ENCODE measurements at regions not wholly inside any gene's neighbourhood (a gene's known extent, or its start where the extent isn't known, plus 50 kb on each side); places are given as distances from the start of the nearest gene placed in this dataset.

DNA sequence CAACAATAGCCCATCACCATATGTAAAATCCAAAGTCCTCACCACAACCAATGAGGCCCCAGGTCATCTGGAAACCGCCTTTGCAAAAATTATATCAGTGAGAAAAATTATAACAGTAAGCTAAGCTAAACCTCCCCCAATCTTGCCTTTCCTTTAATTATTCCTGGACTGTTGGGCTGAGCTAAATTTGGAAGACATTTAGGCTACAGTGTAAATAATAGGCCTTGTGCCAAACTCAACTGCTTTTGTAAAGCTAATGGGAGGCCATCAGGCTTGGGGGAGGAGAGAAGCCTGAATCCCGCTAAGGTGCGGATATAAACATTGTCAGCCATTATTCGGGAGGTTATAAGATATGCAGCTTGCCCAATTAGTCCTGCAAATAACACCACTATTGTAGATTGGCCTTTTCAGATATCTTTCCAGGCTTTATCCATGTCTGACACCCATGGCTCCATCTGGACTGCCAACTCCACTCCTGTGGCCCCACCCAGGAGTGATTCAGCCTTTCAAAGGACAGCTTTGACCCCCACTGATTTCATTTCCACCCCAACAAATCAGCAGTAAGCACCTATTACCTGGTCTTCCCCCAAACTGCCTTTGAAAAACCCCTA is 53.0 kb upstream of the CA12 start:
- H3K27ac ChIP-seq = no peak overlapping the region
- no peaks in the 10 kb centered on the region for H3K36me3 ChIP-seq
- no peak overlapping the region for H3K9ac ChIP-seq
- TF ChIP-seq EZH2phosphoT487 (IDR thresholded peaks at IDR 0.05) (no peak), EZH2 (IDR thresholded peaks at IDR 0.05) (no peak)
- TF ChIP-seq, protein P1, sequence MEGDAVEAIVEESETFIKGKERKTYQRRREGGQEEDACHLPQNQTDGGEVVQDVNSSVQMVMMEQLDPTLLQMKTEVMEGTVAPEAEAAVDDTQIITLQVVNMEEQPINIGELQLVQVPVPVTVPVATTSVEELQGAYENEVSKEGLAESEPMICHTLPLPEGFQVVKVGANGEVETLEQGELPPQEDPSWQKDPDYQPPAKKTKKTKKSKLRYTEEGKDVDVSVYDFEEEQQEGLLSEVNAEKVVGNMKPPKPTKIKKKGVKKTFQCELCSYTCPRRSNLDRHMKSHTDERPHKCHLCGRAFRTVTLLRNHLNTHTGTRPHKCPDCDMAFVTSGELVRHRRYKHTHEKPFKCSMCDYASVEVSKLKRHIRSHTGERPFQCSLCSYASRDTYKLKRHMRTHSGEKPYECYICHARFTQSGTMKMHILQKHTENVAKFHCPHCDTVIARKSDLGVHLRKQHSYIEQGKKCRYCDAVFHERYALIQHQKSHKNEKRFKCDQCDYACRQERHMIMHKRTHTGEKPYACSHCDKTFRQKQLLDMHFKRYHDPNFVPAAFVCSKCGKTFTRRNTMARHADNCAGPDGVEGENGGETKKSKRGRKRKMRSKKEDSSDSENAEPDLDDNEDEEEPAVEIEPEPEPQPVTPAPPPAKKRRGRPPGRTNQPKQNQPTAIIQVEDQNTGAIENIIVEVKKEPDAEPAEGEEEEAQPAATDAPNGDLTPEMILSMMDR (IDR thresholded peaks at IDR 0.05) = no peak
- no peak overlapping the region for H3K4me2 ChIP-seq
- H3K79me2 ChIP-seq (ENCODE audit: low read depth) = no peaks in the 10 kb centered on the region
- peaks cover 22% of the 10 kb centered on the region for H3F3A ChIP-seq (ENCODE audit: low read depth)
- Mint-ChIP-seq H3K36me3 (no peaks in the 10 kb centered on the region), H3K9me3 (no peaks in the 10 kb centered on the region), H3K4me3 (no peak overlapping the region), H3K27me3 (ENCODE audit: insufficient read depth, low read depth) (peaks cover 10% of the 10 kb centered on the region), H3K4me1 (peaks cover 15% of the 10 kb centered on the region), H3K27ac (no peak overlapping the region)
- H3K27me3 ChIP-seq = no peaks in the 10 kb centered on the region
- H4K20me1 ChIP-seq (ENCODE audit: low read depth) = no peaks in the 10 kb centered on the region
- H3K4me3 ChIP-seq = no peak overlapping the region
- no peaks in the 10 kb centered on the region for H3K9me3 ChIP-seq (ENCODE audit: low read depth)
- peaks cover 33% of the 10 kb centered on the region for H3K4me1 ChIP-seq
- DNase-seq (ENCODE audit: low spot score) = no peak
- no peak overlapping the region for H2AFZ ChIP-seq (replicated peaks)

- Mint-ChIP-seq H3K9me3 (no peaks in the 10 kb centered on the region), H3K27ac (peak overlapping the region; percentile 51), H3K4me1 (peaks cover 15% of the 10 kb centered on the region), H3K36me3 (no peaks in the 10 kb centered on the region), H3K4me3 (no peak overlapping the region), H3K27me3 (ENCODE audit: insufficient read depth, low read depth) (peaks cover 12% of the 10 kb centered on the region)
- Histone ChIP-seq H3K27me3 (no peaks in the 10 kb centered on the region), H3F3A (ENCODE audit: low read depth) (peaks cover 22% of the 10 kb centered on the region), H2AFZ (replicated peaks) (peak overlapping the region; percentile 98), H3K4me2 (no peak overlapping the region), H3K79me2 (ENCODE audit: low read depth) (no peaks in the 10 kb centered on the region), H3K27ac (no peak overlapping the region), H3K9me3 (ENCODE audit: low read depth) (no peaks in the 10 kb centered on the region), H4K20me1 (ENCODE audit: low read depth) (no peaks in the 10 kb centered on the region), H3K36me3 (no peaks in the 10 kb centered on the region), H3K4me3 (no peak overlapping the region), H3K9ac (no peak overlapping the region), H3K4me1 (peaks cover 33% of the 10 kb centered on the region)
- DNase-seq (ENCODE audit: low spot score) = no peak
- no peak for TF ChIP-seq EZH2 (IDR thresholded peaks at IDR 0.05)
- TF ChIP-seq EZH2phosphoT487 (IDR thresholded peaks at IDR 0.05) = no peak
- TF ChIP-seq, protein P1 (IDR thresholded peaks at IDR 0.05) = no peak
These were observed 53.7 kb upstream of the CA12 start for GRCh38 chr15:63435204-63435820.

- no peak overlapping the region for H3K9ac ChIP-seq
- H3K4me1 ChIP-seq = peaks cover 27% of the 10 kb centered on the region
- H3K4me2 ChIP-seq = peak overlapping the region; percentile 49
- peak overlapping the region; percentile 98 for H2AFZ ChIP-seq (replicated peaks)
- H3K27ac ChIP-seq = peak overlapping the region; percentile 84
- no peaks in the 10 kb centered on the region for H3K36me3 ChIP-seq
- TF ChIP-seq, protein P1 (IDR thresholded peaks at IDR 0.05) = no peak
- TF ChIP-seq EZH2phosphoT487 (IDR thresholded peaks at IDR 0.05) = no peak
- no peak for TF ChIP-seq EZH2 (IDR thresholded peaks at IDR 0.05)
- H3K9me3 ChIP-seq (ENCODE audit: low read depth) = no peaks in the 10 kb centered on the region
- no peaks in the 10 kb centered on the region for H3K9me3 Mint-ChIP-seq
- H3K79me2 ChIP-seq (ENCODE audit: low read depth) = no peaks in the 10 kb centered on the region
- no peaks in the 10 kb centered on the region for H3K36me3 Mint-ChIP-seq
- H3K27me3 Mint-ChIP-seq (ENCODE audit: insufficient read depth, low read depth) = peaks cover 11% of the 10 kb centered on the region
- H4K20me1 ChIP-seq (ENCODE audit: low read depth) = no peaks in the 10 kb centered on the region
- H3K27me3 ChIP-seq = no peaks in the 10 kb centered on the region
- H3K27ac Mint-ChIP-seq = peak overlapping the region; percentile 54
- no peak overlapping the region for H3K4me3 Mint-ChIP-seq
- H3F3A ChIP-seq (ENCODE audit: low read depth) = peaks cover 22% of the 10 kb centered on the region
- no peak overlapping the region for H3K4me3 ChIP-seq
- H3K4me1 Mint-ChIP-seq = peaks cover 15% of the 10 kb centered on the region
- DNase-seq (ENCODE audit: low spot score) = no peak
These were observed 54.7 kb upstream of the CA12 start for GRCh38 chr15:63436341-63436740.

Data from neural progenitor cell (in vitro differentiated cells).